ENCODE measurements at regions not wholly inside any gene's neighbourhood (a gene's known extent, or its start where the extent isn't known, plus 50 kb on each side); places are given as distances from the start of the nearest gene placed in this dataset.
"Not testable (repeated sequence)": the region's sequence is repeated elsewhere in the genome, so short reads cannot be mapped to it uniquely, and the experiment has no call there.

GRCh38 chr2:94598075-94598713 is 273.0 kb upstream of the TEKT4 start:
- TF ChIP-seq POLR2AphosphoS5 (IDR thresholded peaks at IDR 0.05; ENCODE audit: insufficient read depth, low read depth, low read length); CTCF (IDR thresholded peaks at IDR 0.05; ENCODE audit: extremely low read depth in 1 of 2, insufficient read depth in 1 of 2, low read depth in 1 of 2, low read length in 2 of 2): not testable (repeated sequence)

All from endothelial cell of umbilical vein (primary cell).